Omental fat pad (tissue), 3 donors: ENCODE measurements at regions not wholly inside any gene's neighbourhood (a gene's known extent, or its start where the extent isn't known, plus 50 kb on each side); places are given as distances from the start of the nearest gene placed in this dataset.

Source experiments
- ATAC-seq: fragments of 150-250 bp; one replicate; pipeline ENCODE4 v1.9.1; 2016; ENCODE audit warnings: mild to moderate bottlenecking, moderate library complexity; ENCODE audit not compliant: low FRiP score
- DNase-seq: peaks from one replicate; pipeline ENCODE4 v3.0.0-alpha.2; 2019; ENCODE audit warnings: low spot score
- CTCF ChIP-seq, 3 donors: fragments of 450-650 bp; IDR thresholded peaks; one replicate each; pipeline ENCODE4 v1.5.1; 2016 to 2017; ENCODE audit warnings: antibody characterized with exemption in 3 of 3, mild to moderate bottlenecking in 3 of 3, moderate library complexity in 2 of 3

- no peak for TF ChIP-seq CTCF (IDR thresholded peaks at IDR 0.05)
- ATAC-seq (no peak), DNase-seq (no peak)
Observed at GRCh38 chr10:63717027-63717715, 196.0 kb downstream of the REEP3 start.

GRCh38 chr10:63718006-63718405 lies 196.8 kb downstream of the REEP3 start:
- peak; percentile 12 for ATAC-seq
- TF ChIP-seq CTCF (IDR thresholded peaks at IDR 0.05): no peak
- DNase-seq: no peak

GRCh38 chr10:63718421-63718820 lies 197.2 kb downstream of the REEP3 start:
- no peak for TF ChIP-seq CTCF (IDR thresholded peaks at IDR 0.05)
- ATAC-seq: no peak

GRCh38 chr10:63719226-63719856 lies 198.1 kb downstream of the REEP3 start:
- ATAC-seq (no peak), DNase-seq (no peak)
- no peak for TF ChIP-seq CTCF (IDR thresholded peaks at IDR 0.05)

More at GRCh38 chr10:63718421-63718820, 197.2 kb downstream of the REEP3 start:
- DNase-seq: no peak

DNA sequence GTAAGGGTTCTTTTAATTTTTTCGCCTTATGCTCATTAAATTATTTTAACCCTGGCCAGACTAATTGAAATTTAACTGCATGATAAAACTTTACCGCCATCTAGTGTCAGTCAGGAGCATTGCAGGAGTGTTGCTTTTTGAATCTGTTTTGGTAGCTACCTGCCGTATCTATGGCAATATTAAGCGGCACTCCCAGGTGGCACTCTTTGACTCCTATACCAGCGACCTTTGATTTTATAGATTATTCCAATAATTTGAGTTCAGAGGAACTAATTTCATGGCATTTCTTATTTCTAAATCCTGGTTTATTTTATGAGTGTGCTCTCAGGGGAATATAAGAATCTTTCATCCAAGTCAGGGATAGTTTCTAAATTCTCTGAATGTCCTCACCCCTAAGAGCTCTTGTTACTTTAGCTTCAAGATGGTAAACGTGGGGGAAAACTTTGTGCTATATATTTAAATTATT lies 198.9 kb downstream of the REEP3 start:
- DNase-seq (no peak), ATAC-seq (no peak)
- TF ChIP-seq CTCF (IDR thresholded peaks at IDR 0.05): peak in 2 of 3 donors; percentile 72 to 76

DNA sequence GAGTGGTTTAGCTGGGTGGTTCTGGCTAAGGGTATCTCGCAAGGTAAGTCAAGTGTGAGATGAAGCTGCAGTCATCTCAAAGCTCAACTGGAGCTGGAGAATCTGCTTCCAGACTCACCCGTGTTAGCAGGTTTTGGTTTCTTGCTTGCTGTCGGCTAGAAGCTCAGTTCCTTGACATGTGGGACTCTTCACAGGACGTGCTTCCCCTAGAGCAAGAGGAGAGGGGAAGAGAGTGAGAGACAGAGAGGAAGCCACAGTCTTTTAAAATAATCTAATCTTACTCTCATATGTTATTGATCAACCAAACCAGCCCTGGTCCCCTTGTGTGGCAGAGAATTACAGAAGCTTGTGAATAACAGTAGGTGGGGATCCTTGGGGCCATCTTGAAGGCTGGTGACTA lies 199.5 kb downstream of the REEP3 start:
- no peak for TF ChIP-seq CTCF (IDR thresholded peaks at IDR 0.05)
- DNase-seq: no peak
- ATAC-seq: no peak

DNA sequence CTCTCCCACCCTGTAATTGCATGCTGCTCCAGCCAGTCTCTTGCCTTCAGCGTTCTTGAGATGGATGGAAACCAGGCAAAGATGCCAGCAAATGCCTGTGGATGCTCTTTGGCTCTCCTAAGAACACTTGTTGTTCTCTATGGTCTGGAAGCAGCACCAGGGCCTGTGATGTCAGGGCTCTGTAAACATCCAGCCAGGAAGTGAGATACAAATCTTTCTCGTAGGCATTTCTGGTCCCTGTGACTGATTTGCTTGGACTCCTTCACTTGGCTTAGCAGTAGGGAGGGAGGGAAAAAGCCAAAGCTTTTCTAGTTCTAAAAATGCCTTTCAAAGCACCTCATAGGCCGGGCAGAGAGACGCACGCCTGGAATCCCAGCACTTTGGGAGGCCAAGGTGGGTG lies 201.3 kb downstream of the REEP3 start:
- ATAC-seq (no peak), DNase-seq (no peak)
- no peak for TF ChIP-seq CTCF (IDR thresholded peaks at IDR 0.05)
